Neural progenitor cell (in vitro differentiated cells): ENCODE measurements at regions not wholly inside any gene's neighbourhood (a gene's known extent, or its start where the extent isn't known, plus 50 kb on each side); places are given as distances from the start of the nearest gene placed in this dataset.
A peak's percentile ranks its signal among the peaks of the same experiment; 100 is the strongest.

Experiments
- DNase-seq: peaks from one replicate; pipeline ENCODE4 v3.0.0-alpha.2; 2016; ENCODE audit warnings: low spot score
- H2AFZ ChIP-seq: fragments of 200-600 bp; sonication (generic); replicated peaks from 2 replicates; pipeline ENCODE4 v1.6.1; 2016; ENCODE audit warnings: antibody characterized with exemption
- H3F3A ChIP-seq: fragments of 200-600 bp; sonication (generic); 2 replicates; pipeline ENCODE4 v1.6.1; 2016; ENCODE audit warnings: antibody characterized with exemption, low read depth
- H3K27ac ChIP-seq: fragments of 200-600 bp; sonication (generic); 2 replicates; pipeline ENCODE4 v1.5.1; 2016; ENCODE audit warnings: mild to moderate bottlenecking
- H3K27me3 ChIP-seq: fragments of 200-600 bp; sonication (generic); 2 replicates; pipeline ENCODE4 v1.6.1; 2016; ENCODE audit warnings: mild to moderate bottlenecking, moderate library complexity
- H3K36me3 ChIP-seq: fragments of 200-600 bp; sonication (generic); 2 replicates; pipeline ENCODE4 v1.5.1; 2016
- H3K4me1 ChIP-seq: fragments of 200-600 bp; sonication (generic); 2 replicates; pipeline ENCODE4 v1.6.1; 2016; ENCODE audit warnings: mixed run types
- H3K4me2 ChIP-seq: fragments of 200-600 bp; sonication (generic); 2 replicates; pipeline ENCODE4 v1.6.1; 2016
- H3K4me3 ChIP-seq: fragments of 200-600 bp; sonication (generic); 2 replicates; pipeline ENCODE4 v1.5.1; 2016
- H3K79me2 ChIP-seq: fragments of 200-600 bp; sonication (generic); 2 replicates; pipeline ENCODE4 v1.6.1; 2016; ENCODE audit warnings: low read depth
- H3K9ac ChIP-seq: fragments of 200-600 bp; sonication (generic); 2 replicates; pipeline ENCODE4 v1.6.1; 2016
- H3K9me3 ChIP-seq: fragments of 200-600 bp; sonication (generic); 2 replicates; pipeline ENCODE4 v1.5.1; 2016; ENCODE audit warnings: low read depth
- H4K20me1 ChIP-seq: fragments of 200-600 bp; sonication (generic); 2 replicates; pipeline ENCODE4 v1.6.1; 2016; ENCODE audit warnings: low read depth
- H3K27ac Mint-ChIP-seq: 3 replicates; pipeline ENCODE4 v1.8.0; 2021; ENCODE audit warnings: mixed read lengths
- H3K27me3 Mint-ChIP-seq: 2 replicates; pipeline ENCODE4 v1.8.0; 2022; ENCODE audit warnings: low read depth, mild to moderate bottlenecking, inconsistent platforms, moderate library complexity, mixed read lengths; ENCODE audit not compliant: insufficient read depth
- H3K36me3 Mint-ChIP-seq: 3 replicates; pipeline ENCODE4 v1.8.0; 2021; ENCODE audit warnings: mixed read lengths
- H3K4me1 Mint-ChIP-seq: 3 replicates; pipeline ENCODE4 v1.8.0; 2021; ENCODE audit warnings: mixed read lengths
- H3K4me3 Mint-ChIP-seq: 3 replicates; pipeline ENCODE4 v1.8.0; 2021; ENCODE audit warnings: mild to moderate bottlenecking, moderate library complexity, mixed read lengths
- H3K9me3 Mint-ChIP-seq: 3 replicates; pipeline ENCODE4 v1.8.0; 2020; ENCODE audit warnings: mixed read lengths
- EZH2 ChIP-seq: fragments of 200-600 bp; sonication (generic); IDR thresholded peaks from 2 replicates; pipeline ENCODE4 v1.6.1; 2017; ENCODE audit warnings: antibody characterized with exemption, mild to moderate bottlenecking, moderate library complexity
- EZH2phosphoT487 ChIP-seq: fragments of 200-600 bp; sonication (generic); IDR thresholded peaks from 2 replicates; pipeline ENCODE4 v1.6.1; 2017; ENCODE audit warnings: antibody characterized with exemption
- TF ChIP-seq, protein P1 (sequence below): fragments of 200-600 bp; sonication (generic); IDR thresholded peaks from 2 replicates; pipeline ENCODE4 v1.5.1; 2017; ENCODE audit warnings: antibody characterized with exemption, mild to moderate bottlenecking

DNA sequence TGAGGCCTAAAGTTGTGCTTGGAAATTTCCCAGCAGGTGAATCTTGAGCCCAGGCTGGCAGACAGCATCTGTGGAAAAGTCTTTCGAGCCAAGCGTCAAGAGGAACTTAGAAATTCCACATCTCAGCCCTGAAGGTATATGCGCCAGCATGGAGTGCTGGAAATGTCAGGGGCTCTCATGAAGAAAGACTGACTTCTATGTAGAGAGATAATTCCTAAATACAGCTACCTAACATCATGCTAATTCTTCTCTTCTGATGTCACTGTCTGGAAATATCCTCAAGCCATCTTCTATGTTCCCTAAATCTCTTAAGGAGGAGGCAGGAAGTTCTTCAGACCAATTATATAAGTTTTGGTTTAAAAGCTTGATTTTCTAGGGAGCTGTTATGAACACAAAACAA is 492.4 kb upstream of the MARCKS start:
- Histone ChIP-seq H2AFZ (no peak overlapping the region), H3K9me3 (no peaks in the 10 kb centered on the region), H3K36me3 (no peaks in the 10 kb centered on the region), H3K27me3 (no peaks in the 10 kb centered on the region), H3K79me2 (no peaks in the 10 kb centered on the region), H3K4me2 (no peak overlapping the region), H3K4me1 (no peaks in the 10 kb centered on the region), H3K27ac (no peak overlapping the region), H3K9ac (no peak overlapping the region), H3F3A (no peaks in the 10 kb centered on the region), H4K20me1 (no peaks in the 10 kb centered on the region), H3K4me3 (no peak overlapping the region)
- no peak for DNase-seq
- Mint-ChIP-seq H3K27ac (peak overlapping the region; percentile 43), H3K4me1 (peaks cover 17% of the 10 kb centered on the region), H3K27me3 (peaks cover 4% of the 10 kb centered on the region), H3K9me3 (no peaks in the 10 kb centered on the region), H3K4me3 (no peak overlapping the region), H3K36me3 (peaks cover 3% of the 10 kb centered on the region)
- TF ChIP-seq EZH2 (no peak), EZH2phosphoT487 (no peak)
- TF ChIP-seq, protein P1, sequence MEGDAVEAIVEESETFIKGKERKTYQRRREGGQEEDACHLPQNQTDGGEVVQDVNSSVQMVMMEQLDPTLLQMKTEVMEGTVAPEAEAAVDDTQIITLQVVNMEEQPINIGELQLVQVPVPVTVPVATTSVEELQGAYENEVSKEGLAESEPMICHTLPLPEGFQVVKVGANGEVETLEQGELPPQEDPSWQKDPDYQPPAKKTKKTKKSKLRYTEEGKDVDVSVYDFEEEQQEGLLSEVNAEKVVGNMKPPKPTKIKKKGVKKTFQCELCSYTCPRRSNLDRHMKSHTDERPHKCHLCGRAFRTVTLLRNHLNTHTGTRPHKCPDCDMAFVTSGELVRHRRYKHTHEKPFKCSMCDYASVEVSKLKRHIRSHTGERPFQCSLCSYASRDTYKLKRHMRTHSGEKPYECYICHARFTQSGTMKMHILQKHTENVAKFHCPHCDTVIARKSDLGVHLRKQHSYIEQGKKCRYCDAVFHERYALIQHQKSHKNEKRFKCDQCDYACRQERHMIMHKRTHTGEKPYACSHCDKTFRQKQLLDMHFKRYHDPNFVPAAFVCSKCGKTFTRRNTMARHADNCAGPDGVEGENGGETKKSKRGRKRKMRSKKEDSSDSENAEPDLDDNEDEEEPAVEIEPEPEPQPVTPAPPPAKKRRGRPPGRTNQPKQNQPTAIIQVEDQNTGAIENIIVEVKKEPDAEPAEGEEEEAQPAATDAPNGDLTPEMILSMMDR: no peak

DNA sequence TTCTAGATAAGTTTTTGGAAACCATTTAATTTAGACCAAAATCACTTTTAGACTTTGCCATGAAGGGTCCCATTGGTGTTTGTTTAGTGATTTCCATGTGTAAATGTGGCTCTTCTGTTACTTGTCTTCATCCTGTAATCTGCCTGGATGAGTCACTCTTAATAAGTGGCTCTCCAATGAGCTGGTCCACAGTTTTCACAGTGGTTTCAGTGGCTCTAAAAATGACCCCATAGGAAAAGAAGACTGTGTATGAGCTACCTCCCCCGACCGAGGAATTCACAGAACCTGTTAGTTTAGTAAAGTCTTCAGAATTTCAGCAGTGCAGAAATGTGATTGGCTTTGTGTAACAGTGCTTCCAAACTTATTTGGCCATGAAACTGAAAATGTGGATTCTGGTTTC is 492.0 kb upstream of the MARCKS start:
- Histone ChIP-seq H3K4me3 (no peak overlapping the region), H3K4me1 (no peaks in the 10 kb centered on the region), H3K79me2 (no peaks in the 10 kb centered on the region), H4K20me1 (no peaks in the 10 kb centered on the region), H3F3A (no peaks in the 10 kb centered on the region), H3K9ac (no peak overlapping the region), H2AFZ (no peak overlapping the region), H3K9me3 (no peaks in the 10 kb centered on the region), H3K36me3 (no peaks in the 10 kb centered on the region), H3K27ac (no peak overlapping the region), H3K4me2 (no peak overlapping the region), H3K27me3 (no peaks in the 10 kb centered on the region)
- no peak for TF ChIP-seq EZH2
- TF ChIP-seq, protein P1: no peak
- TF ChIP-seq EZH2phosphoT487: no peak
- no peak for DNase-seq
- Mint-ChIP-seq H3K4me3 (no peak overlapping the region), H3K36me3 (peaks cover 3% of the 10 kb centered on the region), H3K9me3 (no peaks in the 10 kb centered on the region), H3K27ac (no peak overlapping the region), H3K4me1 (peaks cover 13% of the 10 kb centered on the region), H3K27me3 (peaks cover 4% of the 10 kb centered on the region)

DNA sequence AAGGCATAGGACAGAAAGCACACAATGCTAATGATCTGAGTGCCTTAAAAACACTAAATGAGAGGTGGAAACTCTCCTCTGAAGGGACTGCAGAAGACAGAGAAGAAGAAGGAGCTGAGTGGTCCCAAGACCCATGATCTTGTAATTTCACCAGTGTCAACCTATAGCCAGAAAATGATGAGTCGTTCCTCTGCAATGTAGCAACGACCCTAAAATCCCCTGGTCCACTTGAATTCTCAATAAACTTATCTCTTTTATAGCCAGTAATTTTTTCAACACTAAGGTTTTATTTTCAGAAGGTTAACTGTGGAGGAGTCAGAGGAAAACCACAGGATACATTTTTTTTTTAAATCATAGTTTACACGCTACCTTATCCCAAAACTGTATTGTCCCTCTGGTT is 490.6 kb upstream of the MARCKS start:
- no peaks in the 10 kb centered on the region for H3K36me3 ChIP-seq
- H3K36me3 Mint-ChIP-seq: peaks cover 3% of the 10 kb centered on the region
- H2AFZ ChIP-seq: no peak overlapping the region
- DNase-seq: no peak
- H3K27ac Mint-ChIP-seq: no peak overlapping the region
- H3K4me1 ChIP-seq: no peaks in the 10 kb centered on the region
- no peaks in the 10 kb centered on the region for H4K20me1 ChIP-seq
- no peaks in the 10 kb centered on the region for H3K9me3 ChIP-seq
- peaks cover 7% of the 10 kb centered on the region for H3K4me1 Mint-ChIP-seq
- H3K9ac ChIP-seq: no peak overlapping the region
- H3K9me3 Mint-ChIP-seq: no peaks in the 10 kb centered on the region
- no peaks in the 10 kb centered on the region for H3K27me3 ChIP-seq
- no peak overlapping the region for H3K4me2 ChIP-seq
- no peaks in the 10 kb centered on the region for H3F3A ChIP-seq
- no peaks in the 10 kb centered on the region for H3K79me2 ChIP-seq
- no peak for TF ChIP-seq EZH2phosphoT487
- no peak for TF ChIP-seq EZH2
- TF ChIP-seq, protein P1: no peak
- no peak overlapping the region for H3K27ac ChIP-seq
- H3K27me3 Mint-ChIP-seq: peaks cover 4% of the 10 kb centered on the region
- H3K4me3 Mint-ChIP-seq: no peak overlapping the region
- no peak overlapping the region for H3K4me3 ChIP-seq
